Fibroblast of peridontal ligament (primary cell): ENCODE measurements at regions not wholly inside any gene's neighbourhood (a gene's known extent, or its start where the extent isn't known, plus 50 kb on each side); places are given as distances from the start of the nearest gene placed in this dataset.

Experiments used
- DNase-seq: peaks from one replicate; pipeline ENCODE4 v3.0.0-alpha.2; 2010; ENCODE audit errors: extremely low read depth

- DNase-seq: no peak
Measured at GRCh38 chr1:218983433-218983832, 190.2 kb upstream of the LYPLAL1 start.

DNA sequence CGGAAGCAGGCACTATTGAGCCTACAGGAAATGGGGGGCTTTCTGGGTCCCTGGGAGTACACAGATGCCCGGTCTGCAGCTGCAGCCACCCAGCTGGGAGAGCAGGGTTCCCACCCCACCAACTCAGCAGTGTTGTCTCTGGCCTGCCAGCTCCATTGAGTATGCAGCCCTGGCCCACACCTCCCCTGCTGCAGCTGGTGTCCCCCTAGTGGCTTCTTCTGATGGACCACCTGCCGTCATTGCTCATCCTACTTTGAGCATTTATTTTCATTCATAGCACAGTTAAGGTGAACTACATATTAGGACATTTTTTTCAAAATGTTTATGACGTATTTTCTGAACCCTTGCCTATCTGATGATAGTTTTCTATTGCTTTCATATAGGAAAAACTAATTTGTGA is 189.8 kb upstream of the LYPLAL1 start:
- DNase-seq: no peak

DNA sequence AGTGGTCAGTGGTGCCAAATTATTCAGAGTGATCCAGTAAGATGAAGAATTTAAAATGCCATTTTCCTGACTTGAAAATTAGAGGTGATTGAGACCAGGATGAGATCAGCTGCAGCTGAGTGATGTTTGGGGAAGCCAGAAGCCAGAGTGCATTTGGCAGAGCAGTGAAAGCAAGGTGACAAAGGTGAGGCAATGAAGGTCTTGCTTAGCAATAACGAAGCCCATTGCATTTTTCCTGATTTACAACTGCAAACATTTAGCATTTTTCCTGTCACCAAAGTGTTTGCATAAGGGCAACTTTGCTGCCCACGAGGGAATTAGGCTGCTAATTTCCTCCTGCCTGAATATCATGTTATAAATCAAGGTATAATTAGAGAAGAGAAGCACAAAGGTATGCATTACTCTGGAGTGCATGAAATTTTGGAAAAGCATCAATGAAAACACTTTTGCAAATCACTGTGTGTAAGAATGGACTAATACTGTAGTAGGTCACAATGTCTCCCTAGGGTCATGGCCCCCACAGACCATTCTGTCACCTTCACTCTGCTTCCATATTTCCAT is 188.2 kb upstream of the LYPLAL1 start:
- no peak for DNase-seq

DNA sequence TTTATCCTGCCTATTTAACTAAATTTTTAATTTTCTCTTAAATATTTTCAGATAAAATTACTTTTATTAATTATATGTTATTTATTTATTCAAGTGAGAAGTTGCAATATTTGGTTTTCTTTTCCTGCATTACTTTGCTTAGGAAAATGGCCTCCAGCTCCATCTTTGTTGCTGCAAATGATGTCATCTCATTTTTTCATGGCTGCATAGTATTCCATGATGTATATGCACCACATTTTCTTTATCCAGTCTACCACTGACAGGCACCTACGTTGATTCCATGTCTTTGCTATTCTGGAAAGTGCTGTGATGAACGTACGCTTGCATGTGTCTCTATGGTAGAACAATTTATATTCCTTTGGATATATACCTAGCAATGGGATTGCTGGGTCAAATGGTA is 186.9 kb upstream of the LYPLAL1 start:
- DNase-seq: no peak

- DNase-seq: no peak
Measured at GRCh38 chr1:218990019-218990418, 183.7 kb upstream of the LYPLAL1 start.

GRCh38 chr1:218991089-218991488 is 182.6 kb upstream of the LYPLAL1 start:
- no peak for DNase-seq

DNA sequence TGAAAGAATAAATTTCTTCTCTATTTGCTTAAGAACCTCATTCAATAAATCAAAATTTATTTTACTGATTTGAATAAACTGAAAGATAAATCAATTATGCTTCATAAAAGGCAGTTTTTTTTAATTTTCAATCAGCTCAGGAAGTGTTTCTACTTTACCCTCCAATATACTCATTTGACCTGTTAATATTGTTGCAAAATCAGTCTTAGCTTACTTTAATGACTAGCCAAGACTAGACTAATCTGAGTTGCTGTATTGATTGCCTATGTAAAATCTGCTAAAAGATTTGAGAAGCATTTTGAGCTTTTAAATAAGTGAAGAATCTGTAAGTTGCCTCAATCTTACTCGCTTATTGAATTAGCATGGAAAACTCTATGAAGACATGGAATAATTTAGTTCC is 179.1 kb upstream of the LYPLAL1 start:
- no peak for DNase-seq

GRCh38 chr1:218995091-218995665 is 178.5 kb upstream of the LYPLAL1 start:
- DNase-seq: no peak

GRCh38 chr1:218996362-218996761 is 177.3 kb upstream of the LYPLAL1 start:
- DNase-seq: peak; percentile 6

DNA sequence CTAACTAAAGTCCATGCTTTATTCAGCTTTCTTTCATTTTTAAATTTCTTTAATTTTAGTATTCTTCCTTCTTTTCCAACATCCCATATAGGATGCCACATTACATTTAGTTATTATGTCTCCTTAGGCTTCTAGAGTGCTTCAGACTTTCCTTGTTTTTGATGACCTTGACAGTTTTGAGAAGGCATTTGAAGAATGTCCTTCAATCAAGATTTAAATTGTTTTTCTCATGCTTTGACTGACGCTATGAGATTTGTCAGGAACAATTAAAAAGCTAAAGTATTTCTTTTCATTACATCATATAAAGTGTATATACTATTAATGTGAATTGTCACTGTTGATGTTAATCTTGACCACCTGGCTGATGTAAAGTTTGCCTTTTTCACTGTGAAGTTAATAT is 173.7 kb upstream of the LYPLAL1 start:
- no peak for DNase-seq

GRCh38 chr1:219000631-219001030 is 173.0 kb upstream of the LYPLAL1 start:
- peak; percentile 19 for DNase-seq

DNA sequence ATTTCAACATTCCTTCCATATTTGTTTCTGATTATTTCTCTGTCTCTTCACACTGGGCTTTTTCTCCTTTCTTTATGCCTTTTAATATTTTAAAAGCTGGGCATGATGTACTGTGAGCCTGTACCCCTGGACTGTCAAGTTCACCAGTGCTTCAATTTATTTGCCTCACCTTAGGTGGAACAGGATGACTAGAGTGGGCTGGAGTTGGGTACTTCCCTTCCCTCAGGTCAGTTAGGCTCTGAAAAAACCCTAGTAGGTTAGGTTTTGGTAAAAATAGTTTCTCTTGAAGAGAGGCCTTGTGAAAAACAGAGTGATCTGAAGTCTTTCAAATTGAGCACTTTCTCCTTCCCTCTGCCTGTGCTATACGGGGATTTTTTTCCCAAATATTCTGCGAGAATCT is 163.0 kb upstream of the LYPLAL1 start:
- no peak for DNase-seq

DNA sequence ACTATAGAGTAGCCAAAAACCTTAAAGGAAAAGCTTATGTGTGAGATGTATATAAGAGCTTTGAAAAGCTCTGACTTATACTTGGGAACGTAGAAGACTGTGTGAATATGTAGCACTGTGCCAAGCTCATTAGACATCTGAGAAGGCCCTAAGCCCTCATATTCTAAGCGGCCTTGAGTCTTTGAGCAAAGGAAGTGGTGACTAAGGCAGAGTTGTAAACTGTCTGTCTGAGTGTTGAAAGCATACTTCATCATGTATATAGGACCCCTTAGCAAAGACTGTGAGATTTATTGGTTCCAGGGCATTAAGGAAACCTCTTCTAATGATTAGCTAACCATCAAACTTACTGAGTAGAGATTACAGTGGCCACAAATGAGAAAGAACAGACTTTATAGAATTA is 153.3 kb upstream of the LYPLAL1 start:
- DNase-seq: no peak

GRCh38 chr1:219020846-219021245 is 152.8 kb upstream of the LYPLAL1 start:
- no peak for DNase-seq

DNA sequence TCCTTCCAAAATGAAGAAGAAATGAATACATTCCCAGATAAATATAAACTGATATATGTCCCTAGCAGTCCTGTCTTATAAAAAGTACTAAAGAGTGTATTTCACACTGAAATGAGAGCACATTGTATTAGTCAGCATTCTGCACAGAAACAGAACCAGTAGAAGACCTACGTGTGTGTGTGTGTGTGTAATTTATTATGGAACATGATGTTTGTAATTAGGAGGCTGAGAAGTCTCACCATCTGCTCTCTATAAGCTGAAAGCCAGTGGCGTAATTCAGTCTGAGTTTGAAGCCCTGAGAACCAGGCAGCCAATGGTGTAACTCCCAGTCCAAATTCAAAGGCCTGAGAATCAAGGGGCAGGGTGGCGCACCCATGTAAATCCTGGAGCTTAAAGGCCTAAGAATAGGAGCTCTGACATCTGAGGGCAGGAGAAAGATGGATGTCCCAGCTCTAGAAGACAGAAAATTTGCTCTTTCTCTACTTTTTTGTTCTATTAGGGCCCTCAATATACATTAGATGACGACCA is 146.5 kb upstream of the LYPLAL1 start:
- peak; percentile 49 for DNase-seq

DNA sequence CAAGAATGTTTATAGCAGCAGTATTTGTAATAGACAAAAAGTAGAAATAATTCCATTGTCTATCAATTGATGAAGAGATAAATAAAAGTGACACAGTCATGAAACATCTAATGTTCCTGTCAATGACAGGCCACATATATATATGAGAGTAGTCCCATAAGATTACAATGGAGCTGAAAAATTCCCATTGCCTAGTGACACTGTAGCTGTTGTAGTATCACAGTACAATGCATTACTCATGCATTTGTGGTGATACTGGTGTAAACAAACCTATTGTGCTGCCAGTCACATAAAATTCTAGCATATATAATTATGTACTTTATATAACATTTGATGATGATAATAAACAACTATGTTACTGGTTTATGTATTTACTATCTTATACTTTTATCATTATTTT is 141.9 kb upstream of the LYPLAL1 start:
- DNase-seq: no peak

- no peak for DNase-seq
Measured at GRCh38 chr1:219038398-219038797, 135.3 kb upstream of the LYPLAL1 start.

DNA sequence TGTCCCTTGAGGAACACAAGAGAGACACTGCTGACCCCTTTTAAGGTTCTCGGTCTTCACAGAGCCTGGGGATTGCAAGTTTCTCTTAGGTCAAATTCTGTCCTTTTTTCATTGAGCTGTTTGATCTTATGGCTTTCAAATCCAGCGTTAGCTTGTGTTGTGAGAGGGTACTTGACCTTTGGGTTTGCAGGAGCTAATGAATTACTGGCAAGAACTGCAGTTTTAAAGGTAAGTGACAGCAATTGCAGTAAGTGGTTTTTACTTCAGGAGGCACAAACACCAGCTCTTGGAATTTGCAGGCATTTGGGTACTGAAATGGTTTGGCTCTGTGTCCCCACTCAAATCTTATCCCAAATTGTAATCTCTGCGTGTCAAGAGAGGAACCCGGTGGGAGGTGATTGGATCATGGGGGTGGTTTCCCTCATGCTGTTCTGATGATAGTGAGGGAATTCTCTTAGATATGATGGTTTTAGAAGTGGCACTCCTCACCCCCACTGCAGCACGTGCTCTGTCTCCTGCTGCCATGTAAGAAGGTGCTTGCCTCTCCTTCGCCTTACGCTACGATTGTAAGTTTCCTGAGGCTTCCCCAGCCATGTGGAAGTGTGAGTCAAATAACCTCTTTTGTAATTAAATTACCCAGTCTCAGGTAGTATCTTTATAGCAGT is 134.5 kb upstream of the LYPLAL1 start:
- DNase-seq: no peak

- peak; percentile 41 for DNase-seq
Measured at GRCh38 chr1:219039682-219040154, 134.0 kb upstream of the LYPLAL1 start.

DNA sequence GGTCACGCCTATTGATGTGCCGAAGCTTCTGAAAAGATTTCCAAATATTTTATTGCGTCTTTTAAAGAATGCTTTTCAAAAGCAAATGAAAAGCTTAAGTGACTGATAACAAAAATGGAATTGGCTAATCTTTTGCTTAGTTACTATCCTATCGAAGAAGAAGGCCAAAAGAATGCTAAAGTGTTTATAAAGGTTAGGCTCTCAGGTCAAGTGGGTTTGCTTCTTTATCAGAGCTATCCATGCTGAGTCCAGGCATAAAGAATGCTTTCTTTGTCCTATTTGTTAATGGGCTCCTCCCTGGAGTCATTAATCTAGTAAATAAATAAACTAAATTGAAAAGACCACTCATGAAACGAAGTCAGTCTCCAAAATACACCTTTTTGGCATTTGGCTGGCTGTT is 133.4 kb upstream of the LYPLAL1 start:
- DNase-seq: no peak

- peak; percentile 61 for DNase-seq
Measured at GRCh38 chr1:219041141-219041540, 132.5 kb upstream of the LYPLAL1 start.

- DNase-seq: peak; percentile 43
Measured at GRCh38 chr1:219041818-219042217, 131.9 kb upstream of the LYPLAL1 start.

DNA sequence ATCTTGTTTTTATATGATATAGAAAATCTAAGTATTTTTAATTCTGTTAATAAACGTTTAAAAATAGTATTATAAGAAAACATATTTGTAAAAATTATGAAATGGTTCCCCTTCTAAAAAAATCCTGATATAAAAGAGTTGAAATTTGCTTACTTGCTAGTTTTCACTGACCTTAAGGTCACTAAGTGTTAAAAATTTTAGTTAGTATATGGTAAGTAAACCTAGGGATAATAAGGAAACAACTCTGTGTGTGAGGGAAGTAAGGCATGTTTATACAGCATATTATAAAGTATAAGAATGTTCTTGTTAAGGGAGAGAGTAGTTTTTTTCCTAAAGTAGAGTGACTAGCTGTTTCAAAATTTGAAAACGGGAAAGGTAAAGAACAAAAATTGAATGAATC is 130.9 kb upstream of the LYPLAL1 start:
- DNase-seq: no peak
